HG03135 (cell line): ENCODE measurements at regions not wholly inside any gene's neighbourhood (a gene's known extent, or its start where the extent isn't known, plus 50 kb on each side); places are given as distances from the start of the nearest gene placed in this dataset.

Source experiments
- ATAC-seq: cut with Tn5 transposase; IDR thresholded peaks from one replicate; pipeline ENCODE4 v1.9.1; 2021; ENCODE audit warnings: mild to moderate bottlenecking, moderate library complexity; ENCODE audit not compliant: unreplicated experiment

DNA sequence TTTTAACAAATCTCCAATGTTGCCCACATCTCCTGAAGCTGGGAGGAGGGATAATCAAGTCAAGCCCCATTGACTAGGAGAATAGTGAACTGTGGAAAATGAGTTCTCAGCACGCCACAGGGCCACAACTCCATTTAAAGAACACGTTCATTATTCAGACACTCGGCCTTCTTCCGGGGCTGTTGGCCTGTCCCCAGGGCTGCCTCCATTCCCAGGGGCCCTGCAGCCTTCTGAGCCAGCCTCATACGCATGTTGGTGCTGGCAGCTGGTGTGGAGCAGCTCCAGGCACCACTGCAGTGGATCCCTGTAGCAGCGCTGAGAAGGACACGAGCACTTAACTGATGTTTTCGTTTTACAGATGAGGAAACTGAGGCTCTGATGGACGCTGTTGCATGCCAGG, 87.5 kb upstream of the RCN1 start:
- ATAC-seq = no peak

DNA sequence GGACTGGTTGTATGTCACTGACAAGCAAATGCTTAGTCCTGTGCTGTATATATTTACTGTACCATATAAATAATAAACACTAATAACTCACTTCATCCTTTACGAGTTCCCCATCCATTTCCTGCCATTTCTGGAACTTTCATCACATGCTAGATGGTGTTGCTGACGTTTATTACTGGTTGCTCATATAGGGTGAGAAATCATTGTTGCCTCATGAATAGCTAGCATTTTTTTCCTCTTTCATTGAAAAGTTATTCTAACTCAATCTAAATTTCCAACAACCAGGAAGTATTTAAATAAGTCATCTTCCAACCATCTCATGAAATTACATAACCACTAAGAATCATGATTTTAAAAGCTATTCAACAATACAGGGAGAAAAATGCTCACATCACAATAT, 88.6 kb upstream of the RCN1 start:
- no peak for ATAC-seq

DNA sequence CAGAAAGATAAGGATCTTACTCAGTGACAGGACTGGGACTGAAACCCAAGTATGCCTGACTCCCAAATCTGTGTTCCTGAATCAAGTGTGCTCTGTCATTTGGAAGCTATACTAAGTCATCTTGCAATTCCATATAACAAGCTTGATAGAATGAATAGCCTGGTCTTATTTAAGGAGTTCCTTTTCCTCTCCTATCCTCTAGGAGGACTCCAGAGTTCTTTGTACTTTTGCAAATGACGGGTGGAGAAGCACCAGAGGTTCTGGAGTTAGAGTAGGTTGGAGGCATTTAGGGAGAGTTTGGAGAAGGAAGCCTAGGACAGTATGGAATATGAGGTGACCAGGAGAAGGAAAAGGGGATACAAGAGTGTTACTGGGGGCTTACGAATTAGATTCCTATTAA, 92.9 kb upstream of the RCN1 start:
- ATAC-seq = no peak

DNA sequence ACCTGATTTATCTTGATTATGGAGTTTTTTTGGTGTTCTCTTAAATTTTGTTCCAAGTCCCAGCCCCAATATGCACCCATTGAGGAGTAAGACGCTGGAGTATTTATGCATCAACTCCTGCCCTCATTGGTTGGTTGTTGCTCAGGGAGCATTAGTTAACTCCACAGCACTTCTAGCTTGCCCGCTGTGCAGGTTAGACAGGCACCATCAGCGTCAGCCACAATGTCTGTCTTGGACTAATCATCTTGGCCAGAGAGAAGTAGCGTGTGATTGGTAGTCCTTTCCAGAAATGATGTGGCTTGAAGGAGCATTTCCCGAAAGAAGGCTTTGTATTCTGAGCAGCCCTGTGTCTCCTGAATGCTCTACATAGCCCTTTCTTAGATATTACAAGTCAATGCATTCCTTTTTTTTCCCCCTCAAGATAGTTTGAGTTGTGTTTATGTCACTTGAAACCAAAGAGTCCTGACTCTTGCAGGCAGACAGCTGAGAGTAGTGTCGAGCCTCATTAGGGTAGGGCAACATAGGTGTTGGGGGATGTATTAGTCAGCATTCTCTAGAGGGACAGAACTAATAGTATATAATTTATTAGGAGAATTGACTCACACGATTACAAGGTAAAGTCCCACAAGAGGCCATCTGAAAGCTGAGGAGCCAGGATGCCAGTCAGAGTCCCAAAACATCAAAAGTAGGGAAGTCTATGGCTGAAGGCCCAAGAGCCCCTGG, 94.6 kb upstream of the RCN1 start:
- ATAC-seq = no peak

DNA sequence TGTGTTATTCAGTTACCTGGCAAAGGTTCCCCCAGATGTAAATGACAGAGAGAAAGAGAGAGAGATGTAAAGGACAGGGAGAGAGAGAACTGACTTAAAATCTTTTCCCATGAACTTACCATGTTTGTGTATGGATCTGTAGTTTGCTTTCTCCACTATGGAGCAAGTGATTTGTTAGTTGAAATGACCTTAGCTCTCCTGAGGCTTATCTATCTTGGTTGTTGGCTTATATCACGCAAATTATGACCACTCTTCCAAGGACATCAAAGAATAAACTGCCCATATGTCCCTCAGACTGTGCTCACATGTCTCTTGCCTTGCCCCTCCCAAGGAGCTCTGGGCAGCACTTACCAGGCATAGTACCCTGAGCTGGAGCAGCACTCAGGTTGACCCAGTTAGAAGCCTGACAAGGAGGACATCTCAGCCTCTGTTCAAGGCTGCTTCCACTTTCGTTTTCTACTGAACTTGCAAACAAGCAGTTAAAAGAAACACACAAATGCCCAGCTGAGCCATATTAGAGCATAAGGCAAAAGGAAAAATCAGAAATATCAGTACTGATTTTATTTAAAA, 95.3 kb upstream of the RCN1 start:
- ATAC-seq = peak; percentile 92

DNA sequence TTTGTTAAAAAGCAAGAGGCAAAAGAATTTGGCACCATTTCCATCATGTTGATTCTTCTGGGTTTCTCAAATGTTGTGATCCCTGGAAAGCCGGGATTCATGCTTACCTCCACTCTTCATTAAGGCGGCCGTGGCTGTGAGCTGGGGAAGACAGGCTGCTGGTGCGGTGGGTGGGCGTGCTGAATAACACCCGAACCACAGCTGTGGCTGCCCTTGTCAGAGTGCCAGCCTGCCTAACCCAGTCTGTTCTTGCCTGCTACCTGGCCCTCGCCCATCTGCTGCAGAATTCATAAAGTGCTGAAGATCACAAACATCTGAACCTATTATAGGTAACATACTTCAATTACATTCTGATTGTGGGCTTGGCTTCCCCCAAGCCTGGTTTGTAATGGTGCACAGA, 95.8 kb upstream of the RCN1 start:
- ATAC-seq = no peak

DNA sequence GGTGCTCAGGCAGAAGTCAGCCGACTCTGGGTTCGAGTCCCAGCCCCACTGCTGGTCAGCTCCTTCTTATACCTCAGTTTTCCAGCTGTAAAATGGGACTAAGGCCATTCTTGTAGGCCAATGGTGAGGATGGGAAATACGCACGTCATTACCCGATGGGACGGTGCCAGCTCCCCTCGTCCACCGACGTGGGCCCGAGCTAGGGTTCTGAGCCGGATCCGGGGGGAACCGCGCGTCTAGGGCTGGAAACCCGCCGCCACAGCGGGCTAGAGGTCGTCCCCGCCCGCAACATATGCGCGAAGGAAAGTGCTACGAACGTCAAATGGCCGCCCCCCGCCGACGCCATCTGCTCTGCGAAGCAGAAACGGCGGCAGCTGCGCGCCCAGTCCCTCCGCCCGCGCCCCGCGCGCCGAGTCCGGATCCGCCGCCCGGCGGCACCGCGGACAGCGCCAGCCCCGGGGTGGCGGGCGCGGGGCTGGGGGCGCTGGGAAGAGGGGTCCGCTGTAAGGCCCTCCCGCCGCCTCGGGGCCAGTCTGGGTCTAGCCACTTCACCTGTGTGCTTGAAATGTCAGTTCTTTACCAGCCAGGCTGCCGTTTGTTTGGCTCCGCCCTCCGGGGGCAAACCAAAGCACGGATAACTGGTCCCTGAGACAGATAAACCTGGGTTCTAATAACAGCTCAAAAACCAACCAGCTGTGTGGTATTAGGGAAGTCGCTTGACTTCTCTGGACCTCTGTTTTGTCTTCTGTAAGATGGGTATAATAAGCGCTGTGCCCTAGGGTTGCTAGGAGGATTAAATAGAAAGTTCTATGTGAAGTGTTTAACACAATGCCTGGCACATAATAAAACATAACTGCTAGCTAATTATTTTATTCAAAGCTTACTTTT, 103.5 kb upstream of the RCN1 start:
- no peak for ATAC-seq

DNA sequence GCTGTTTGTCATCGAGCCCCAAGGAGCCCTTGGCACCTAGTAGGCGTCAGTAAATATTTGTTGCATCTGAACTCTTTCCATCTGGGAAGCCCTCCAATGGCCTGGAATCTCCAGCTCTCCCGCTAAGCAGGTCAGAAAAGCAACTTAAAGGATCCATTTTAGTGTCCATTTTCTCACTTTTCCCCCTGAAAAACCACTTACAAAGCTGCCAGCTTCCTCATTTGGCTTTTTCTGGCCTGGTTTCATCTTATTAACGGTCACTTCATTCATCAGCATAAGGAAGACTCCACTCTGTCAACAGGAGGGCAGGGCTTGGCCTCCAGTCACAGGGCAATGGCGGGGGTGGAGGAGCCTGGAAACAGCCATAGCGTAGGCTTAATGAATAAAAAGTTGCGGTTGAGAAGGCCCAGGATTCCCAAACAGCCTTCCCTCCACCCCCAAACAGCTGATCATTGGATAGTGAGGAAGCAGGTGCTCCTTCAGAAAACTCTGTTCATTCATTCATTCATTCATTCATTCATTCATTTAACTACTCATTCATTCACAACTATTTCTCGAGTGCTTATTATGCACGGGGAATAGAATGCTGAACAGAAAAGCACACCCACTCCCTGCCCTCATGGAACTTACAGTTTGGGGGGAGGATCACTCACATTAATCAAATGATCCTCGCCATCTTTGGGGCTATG, 104.5 kb upstream of the RCN1 start:
- ATAC-seq = no peak

DNA sequence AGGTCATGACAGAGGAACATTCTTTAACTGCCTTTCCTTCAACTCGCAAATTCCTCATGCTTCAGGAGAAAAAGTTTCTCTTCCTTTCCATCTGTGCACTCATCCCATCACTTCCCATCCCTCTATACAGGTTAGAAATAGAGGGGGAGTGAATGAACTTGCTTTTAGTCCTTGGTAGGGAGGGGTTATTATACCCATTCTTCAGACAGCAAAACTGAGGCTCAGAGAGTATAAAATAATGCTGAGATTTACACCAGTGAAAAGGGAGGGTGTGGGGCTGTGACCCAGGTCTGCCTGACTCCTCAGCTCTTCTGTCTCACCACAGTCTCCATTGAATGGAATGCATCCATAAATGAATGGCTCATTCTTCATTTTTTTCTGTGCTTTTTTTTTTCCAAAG, 109.4 kb upstream of the RCN1 start:
- ATAC-seq = no peak

DNA sequence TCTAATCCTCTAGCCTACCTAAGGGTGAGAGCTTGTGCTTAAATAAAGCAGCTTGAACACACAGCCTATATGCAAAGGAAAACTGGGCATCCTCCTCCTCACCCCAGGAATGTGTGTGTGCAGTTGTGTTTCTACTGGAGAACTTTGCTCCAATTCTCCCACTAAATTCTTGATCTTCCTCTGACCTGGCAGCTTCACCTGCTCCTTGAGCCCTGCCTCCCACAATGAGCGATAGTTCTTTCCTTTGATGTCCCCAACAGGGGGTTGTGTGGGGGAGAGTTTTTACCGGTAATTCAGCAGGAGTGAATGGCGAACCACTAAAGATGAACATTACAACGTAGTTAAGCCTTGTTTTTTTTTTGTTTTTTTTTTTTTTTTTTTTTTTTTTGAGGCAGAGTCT, 113.5 kb upstream of the RCN1 start:
- no peak for ATAC-seq

DNA sequence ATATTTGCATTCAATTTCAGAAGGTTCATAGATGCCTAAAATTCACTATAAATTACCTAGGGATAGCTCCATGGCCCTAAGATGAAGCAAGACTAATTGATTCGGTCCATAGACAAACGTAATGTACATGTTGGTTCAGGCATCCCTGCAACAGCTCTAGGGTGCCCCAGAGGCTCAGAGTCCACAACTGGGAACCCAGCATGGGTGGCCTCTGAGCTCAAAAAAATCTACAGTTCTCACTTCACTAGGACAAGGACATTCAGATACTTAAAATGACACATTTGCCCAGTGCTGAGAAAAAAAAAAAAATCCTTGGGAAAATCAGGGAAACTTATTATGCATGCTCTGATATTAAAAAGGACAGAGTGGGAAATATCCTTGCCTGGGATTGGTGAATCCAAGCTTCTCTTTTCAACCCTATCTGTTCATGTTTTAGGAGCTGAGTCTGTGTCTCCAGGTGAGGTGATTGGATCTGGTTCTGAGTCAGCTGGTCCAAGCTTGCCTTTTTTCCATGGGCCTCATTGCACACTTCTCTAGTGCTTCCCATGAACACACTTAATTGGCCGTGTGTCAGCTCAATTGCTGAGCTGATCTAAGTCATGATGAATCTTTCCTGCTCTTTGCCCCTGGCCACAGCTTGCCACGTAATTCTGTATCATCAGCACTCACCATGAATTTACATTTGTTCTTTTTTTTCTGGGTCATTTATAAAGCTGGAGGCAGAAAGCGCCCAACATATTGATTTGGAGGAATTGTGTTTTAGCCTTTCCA, 116.3 kb upstream of the RCN1 start:
- ATAC-seq = no peak

DNA sequence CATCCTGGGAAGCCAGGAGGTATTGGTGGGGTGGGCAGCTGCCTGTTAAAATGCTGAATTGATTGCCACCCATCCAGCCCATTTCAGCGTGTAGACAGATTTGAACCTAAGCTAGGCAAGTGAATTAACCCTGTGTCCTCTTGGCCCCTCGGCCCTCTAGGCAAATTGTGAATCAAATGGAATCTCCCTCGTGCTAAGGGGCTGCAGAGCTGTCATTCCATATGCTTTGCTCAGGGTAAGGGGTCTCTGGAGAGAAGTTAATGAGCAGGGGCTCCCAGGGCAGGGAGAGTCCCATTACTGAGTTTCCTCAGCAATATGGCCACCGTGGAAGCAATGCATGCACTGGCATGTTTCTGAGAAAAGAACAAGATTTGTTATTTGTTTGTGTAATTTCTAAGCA, 117.7 kb upstream of the RCN1 start:
- ATAC-seq = no peak

DNA sequence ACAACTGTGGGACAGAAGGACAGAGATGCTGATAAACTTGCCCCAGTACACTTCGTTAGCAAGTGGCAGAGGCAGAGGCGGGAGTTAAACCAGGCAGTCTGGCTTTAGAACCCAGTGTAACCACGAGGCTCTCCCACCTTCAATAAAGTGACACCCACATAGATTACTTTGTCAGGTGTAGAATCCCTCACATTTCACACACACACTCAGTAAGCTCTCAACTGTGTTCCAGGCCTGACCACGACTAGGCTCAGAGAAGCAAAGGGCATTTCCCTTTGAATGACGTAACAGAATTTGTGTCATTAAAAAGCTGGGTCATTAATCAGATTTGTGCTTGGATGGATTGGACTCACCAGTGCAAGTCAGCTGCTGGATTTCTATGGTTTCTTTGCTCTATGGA, 118.3 kb upstream of the RCN1 start:
- ATAC-seq = no peak

DNA sequence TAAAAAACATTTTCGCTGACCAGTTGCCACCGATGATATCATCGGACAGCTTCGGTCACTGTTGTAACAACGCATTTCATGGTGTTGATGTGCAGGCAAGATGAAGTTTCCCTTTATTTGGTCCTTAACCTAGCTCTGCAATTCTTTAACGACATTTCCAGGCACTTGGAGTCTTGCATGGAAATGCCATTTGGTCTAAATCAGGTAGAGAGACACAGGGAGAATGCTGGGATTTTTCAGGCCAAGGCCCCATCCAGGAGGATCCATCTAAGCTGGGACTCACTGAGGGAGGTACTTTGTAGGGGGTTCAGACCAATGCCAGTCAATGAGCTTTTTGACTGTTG, 121.5 kb upstream of the RCN1 start:
- ATAC-seq = no peak

DNA sequence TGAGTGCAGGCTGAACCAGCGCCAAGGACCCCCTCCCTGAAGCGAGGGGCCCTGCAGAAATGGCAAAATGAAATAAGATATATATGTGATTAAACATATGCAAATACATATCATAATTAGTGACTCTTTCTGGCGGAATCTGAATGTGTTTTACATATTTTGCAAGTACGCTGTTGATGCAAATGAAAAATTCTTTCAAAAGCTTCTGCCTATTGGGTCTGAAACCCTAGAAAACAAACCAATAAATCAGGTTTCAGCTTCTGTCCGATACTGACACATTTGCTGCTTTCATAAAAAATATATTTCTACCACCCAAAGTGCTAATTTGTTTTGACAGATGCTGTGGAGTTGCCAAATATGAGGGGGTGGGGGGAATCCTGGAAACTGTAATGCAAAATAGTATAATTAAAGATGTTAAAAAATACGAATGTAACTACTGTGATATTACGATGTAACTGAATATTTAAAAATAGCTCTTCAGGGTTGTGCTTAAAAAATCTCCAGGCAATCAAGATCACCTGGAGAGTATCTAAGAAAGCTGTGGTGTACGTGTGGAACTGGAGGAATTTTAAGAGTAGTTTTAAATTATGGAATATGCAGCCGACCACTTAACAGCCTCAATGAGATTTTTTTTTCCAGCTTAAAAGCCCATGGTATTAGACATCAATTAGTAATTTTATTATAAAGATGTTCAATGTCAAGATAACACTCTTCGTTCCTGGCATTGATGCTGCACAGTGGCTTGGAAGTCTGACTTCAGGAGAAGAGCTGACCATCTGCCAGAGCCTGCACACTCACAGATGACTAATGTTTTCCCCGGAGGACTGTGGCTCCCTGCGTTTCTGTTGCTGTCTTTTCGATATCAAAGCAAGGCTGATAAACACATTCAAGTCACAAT, 122.2 kb upstream of the RCN1 start:
- no peak for ATAC-seq

DNA sequence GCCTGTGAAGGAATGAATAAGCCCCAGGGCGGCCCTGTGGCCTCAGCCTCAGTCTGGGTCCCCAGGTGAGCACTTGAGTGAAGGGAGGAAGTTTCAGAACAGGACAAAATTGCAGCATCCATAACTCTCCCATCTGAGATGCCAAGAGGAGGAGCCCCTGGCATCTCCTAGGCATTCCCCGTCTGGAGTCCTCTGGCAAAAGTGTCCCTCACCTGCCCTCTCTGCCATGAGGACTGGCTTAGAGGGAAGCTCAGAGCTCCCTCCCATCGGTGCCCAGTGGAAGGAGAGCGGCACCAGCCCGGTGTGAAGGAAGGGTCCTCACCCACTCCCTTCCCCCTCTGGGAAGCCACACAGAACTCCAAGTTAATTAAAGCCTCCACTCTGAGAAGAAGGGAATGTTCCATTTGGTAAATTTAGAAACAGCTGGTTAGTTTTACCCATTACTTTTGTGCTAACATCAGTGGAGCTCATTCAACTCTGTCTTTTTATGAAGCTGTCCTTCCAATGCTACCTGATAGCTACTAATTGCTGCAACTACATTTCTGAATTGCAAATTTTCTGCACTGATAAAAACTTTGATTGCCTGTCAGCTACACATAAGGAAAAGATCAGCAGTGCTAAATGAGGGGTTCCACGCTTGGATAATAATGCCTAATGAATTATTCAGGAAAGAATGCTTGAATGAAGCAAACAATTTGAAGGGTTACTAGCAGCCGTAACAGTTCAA, 123.3 kb upstream of the RCN1 start:
- no peak for ATAC-seq

DNA sequence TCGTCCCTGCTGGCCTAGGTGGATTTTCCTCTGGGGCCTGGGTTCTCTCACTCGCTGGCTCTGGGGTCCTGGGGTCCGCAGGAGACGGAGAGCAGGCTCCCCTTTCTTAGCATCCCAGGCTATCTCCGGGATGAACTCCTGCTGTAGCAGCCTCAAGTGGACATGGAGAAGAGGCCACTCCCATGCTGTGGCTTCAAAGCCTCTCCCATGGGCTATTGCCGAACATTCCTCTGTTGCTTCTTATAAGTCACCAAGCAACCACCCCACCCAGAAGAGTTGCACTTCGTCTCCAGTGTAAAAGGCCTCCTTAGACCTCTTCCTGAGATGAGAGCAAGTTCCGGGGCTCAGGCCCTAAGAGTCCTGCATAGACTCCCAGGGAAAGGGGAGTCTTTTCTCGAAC, 124.0 kb upstream of the RCN1 start:
- ATAC-seq = no peak

DNA sequence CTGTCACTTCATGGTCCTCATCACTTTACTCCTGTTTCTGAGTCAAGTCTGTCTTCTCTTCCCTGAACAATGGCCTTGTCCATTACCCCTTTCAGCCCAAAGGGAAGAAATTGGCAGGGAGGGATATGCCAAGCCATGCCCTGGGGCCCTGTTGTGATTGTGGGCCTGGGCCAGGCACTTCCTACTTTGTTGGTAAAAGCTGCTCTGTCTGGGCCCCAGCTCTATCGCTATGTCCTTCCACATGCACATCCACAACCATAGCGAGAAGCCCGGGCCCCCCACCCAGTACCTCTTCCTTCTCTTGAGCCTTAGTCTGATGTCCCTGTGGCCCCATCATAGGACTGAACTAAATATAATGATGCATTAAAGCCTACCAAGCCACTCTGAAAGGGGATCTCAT, 126.7 kb upstream of the RCN1 start:
- ATAC-seq = no peak

DNA sequence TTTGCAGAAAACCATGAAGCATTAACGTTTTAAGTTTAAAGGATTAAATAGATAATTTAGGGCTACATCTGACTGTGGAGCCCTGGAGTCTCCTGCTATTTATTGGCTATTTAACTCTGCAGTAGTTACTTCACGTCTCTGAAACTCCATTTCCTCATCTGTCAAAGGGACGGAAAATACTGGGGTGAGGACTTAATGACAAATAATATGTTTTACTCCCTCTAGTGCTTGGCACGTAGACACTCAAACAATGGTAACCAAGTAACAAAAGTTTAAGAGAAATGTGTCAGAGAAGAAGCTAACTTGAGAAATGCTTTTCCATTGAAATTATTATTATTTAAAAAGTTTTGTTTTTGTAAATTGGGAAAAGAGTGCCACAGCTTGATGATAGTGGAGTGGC, 130.7 kb upstream of the RCN1 start:
- ATAC-seq = no peak
